ENCODE measurements at regions not wholly inside any gene's neighbourhood (a gene's known extent, or its start where the extent isn't known, plus 50 kb on each side); places are given as distances from the start of the nearest gene placed in this dataset.

- H2BK20ac ChIP-seq (ENCODE audit: low read depth, low read length, poor library complexity, severe bottlenecking), result no peak overlapping the region
- H3K23ac ChIP-seq (ENCODE audit: insufficient read length, low read depth, low read length), result no peak overlapping the region
- no peaks in the 10 kb centered on the region for H3K79me2 ChIP-seq (ENCODE audit: insufficient read depth, low read length)
- no peak overlapping the region for H3K56ac ChIP-seq (ENCODE audit: insufficient read length, low read depth, low read length)
- H2BK15ac ChIP-seq (ENCODE audit: low read depth, low read length), result no peak overlapping the region
- no peak overlapping the region for H3K27ac Mint-ChIP-seq
- peaks cover 7% of the 10 kb centered on the region for H3K27me3 Mint-ChIP-seq (ENCODE audit: low read depth)
- H3K36me3 Mint-ChIP-seq (ENCODE audit: insufficient read depth in 1 of 3, low read depth in 3 of 3), result no peaks in the 10 kb centered on the region
- no peak overlapping the region for H3K4me2 ChIP-seq (ENCODE audit: insufficient read depth, insufficient read length, low read length)
- H3K4me3 Mint-ChIP-seq, result no peak overlapping the region
- no peak overlapping the region for H3K18ac ChIP-seq (ENCODE audit: insufficient read length, low read depth, low read length)
- no peaks in the 10 kb centered on the region; a peak in 1 of 5 replicates for H3K9me3 Mint-ChIP-seq
- peaks cover 0 to 3% of the 10 kb centered on the region in 2 experiments; a peak in 1 of 4 replicates for H3K4me1 Mint-ChIP-seq
- WGBS (ENCODE audit: extremely low coverage, insufficient read length, low lambda C conversion rate), result no CpG with 5 or more reads among the region's 12 CpGs
- no peak overlapping the region for H2AFZ ChIP-seq (ENCODE audit: low read length)
- H3K27me3 ChIP-seq (ENCODE audit: insufficient read depth, low read length), result no peaks in the 10 kb centered on the region
- no peak overlapping the region for H4K91ac ChIP-seq (ENCODE audit: insufficient read length, low read depth, low read length)
- H3K23me2 ChIP-seq (ENCODE audit: insufficient read length, low read depth, low read length, poor library complexity, severe bottlenecking), result no peaks in the 10 kb centered on the region
- no peak overlapping the region for H3K14ac ChIP-seq (ENCODE audit: insufficient read depth, low read length)
- H2BK5ac ChIP-seq (ENCODE audit: insufficient read length, low read length), result no peak overlapping the region
- no peak overlapping the region for H2BK12ac ChIP-seq (ENCODE audit: insufficient read length, low read depth, low read length)
- H4K20me1 ChIP-seq (ENCODE audit: control insufficient read depth, insufficient read depth, insufficient read length), result no peaks in the 10 kb centered on the region
- H4K8ac ChIP-seq (replicated peaks; ENCODE audit: insufficient read length, low read depth, low read length), result no peak overlapping the region
- H4K5ac ChIP-seq (ENCODE audit: insufficient read length, low read depth, low read length), result no peak overlapping the region
- H3T11ph ChIP-seq (ENCODE audit: low read length), result no peak overlapping the region
- H3K4ac ChIP-seq (ENCODE audit: low read depth, low read length), result no peak overlapping the region
- no peaks in the 10 kb centered on the region for H3K79me1 ChIP-seq (ENCODE audit: insufficient read depth, low read depth, low read length, poor library complexity, severe bottlenecking)
- no peak overlapping the region for H3K27ac ChIP-seq (ENCODE audit: insufficient read length, low read depth, low read length)
- no peak overlapping the region for H3K9ac ChIP-seq (ENCODE audit: extremely low read depth, insufficient read length, low read length)
- TF ChIP-seq, protein P1, sequence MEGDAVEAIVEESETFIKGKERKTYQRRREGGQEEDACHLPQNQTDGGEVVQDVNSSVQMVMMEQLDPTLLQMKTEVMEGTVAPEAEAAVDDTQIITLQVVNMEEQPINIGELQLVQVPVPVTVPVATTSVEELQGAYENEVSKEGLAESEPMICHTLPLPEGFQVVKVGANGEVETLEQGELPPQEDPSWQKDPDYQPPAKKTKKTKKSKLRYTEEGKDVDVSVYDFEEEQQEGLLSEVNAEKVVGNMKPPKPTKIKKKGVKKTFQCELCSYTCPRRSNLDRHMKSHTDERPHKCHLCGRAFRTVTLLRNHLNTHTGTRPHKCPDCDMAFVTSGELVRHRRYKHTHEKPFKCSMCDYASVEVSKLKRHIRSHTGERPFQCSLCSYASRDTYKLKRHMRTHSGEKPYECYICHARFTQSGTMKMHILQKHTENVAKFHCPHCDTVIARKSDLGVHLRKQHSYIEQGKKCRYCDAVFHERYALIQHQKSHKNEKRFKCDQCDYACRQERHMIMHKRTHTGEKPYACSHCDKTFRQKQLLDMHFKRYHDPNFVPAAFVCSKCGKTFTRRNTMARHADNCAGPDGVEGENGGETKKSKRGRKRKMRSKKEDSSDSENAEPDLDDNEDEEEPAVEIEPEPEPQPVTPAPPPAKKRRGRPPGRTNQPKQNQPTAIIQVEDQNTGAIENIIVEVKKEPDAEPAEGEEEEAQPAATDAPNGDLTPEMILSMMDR (conservative IDR thresholded peaks at IDR 0.05), result no peak
- H3K9me3 ChIP-seq (ENCODE audit: control insufficient read depth, low read depth, low read length), result no peaks in the 10 kb centered on the region
- H3K4me1 ChIP-seq (ENCODE audit: insufficient read depth, low read length), result no peaks in the 10 kb centered on the region
- DNase-seq, result no peak
- no peak overlapping the region for H2AK5ac ChIP-seq (ENCODE audit: insufficient read length, low read length)
- H2BK120ac ChIP-seq (ENCODE audit: low read depth, low read length, poor library complexity, severe bottlenecking), result no peak overlapping the region
These were observed 84.3 kb downstream of the TEX29 start for GRCh38 chr13:111404746-111405145.
